ENCODE measurements at regions not wholly inside any gene's neighbourhood (a gene's known extent, or its start where the extent isn't known, plus 50 kb on each side); places are given as distances from the start of the nearest gene placed in this dataset.

DNA sequence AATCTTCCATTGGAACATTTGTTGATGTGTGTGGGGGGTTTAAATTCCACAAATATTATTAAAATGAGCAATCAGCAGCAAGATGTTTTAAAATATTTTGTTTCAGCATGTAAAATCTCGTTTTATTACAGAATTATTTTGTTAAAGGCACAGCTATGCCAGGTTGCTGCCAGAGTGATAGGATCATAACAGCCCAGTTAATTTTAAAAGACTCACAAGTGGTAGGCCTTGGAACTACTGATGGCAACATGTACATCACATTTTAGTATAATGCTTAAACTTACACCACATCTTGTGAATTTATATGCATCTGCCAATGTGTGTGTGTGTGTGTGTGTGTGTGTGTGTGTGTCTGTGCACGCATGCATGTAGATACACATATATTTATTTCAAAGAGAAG lies 97.8 kb upstream of the SPRY1 start:
- CTCF ChIA-PET: no interaction called here
- WGBS (ENCODE audit: insufficient coverage): 100% methylated on average over 1 of the region's 2 CpGs
- no peak overlapping the region for H3K27ac ChIP-seq (ENCODE audit: insufficient read depth in 1 of 2, low read depth in 1 of 2, low read length in 2 of 2, poor library complexity in 1 of 2, severe bottlenecking in 2 of 2)
- H3K4me3 ChIP-seq (ENCODE audit: control insufficient read depth in 1 of 7, extremely low read depth in 1 of 7, insufficient read depth in 4 of 7, low read depth in 2 of 7, low read length in 6 of 7): no peak overlapping the region
- POLR2A ChIA-PET: no interaction called here
- no peaks in the 10 kb centered on the region for H3K27me3 ChIP-seq (replicated peaks in 2 of 5; ENCODE audit: control insufficient read depth in 4 of 5, insufficient read depth in 5 of 5, low read length in 4 of 5)
- no peak for DNase-seq
- peaks cover 2 to 15% (median 5%) of the 10 kb centered on the region in 4 experiments for H3K4me1 ChIP-seq (ENCODE audit: control extremely low read depth in 1 of 4, control insufficient read depth in 4 of 4, insufficient read depth in 4 of 4, low read length in 3 of 4)
- H3K36me3 ChIP-seq (ENCODE audit: control insufficient read depth in 4 of 4, insufficient read depth in 4 of 4, low read length in 3 of 4): peaks cover 0 to 2% (median 0%) of the 10 kb centered on the region in 4 experiments
- H3K9me3 ChIP-seq (ENCODE audit: control extremely low read depth in 1 of 5, control insufficient read depth in 4 of 5, insufficient read depth in 2 of 5, low read depth in 1 of 5, low read length in 4 of 5): peaks cover 0 to 3% (median 0%) of the 10 kb centered on the region in 5 experiments

DNA sequence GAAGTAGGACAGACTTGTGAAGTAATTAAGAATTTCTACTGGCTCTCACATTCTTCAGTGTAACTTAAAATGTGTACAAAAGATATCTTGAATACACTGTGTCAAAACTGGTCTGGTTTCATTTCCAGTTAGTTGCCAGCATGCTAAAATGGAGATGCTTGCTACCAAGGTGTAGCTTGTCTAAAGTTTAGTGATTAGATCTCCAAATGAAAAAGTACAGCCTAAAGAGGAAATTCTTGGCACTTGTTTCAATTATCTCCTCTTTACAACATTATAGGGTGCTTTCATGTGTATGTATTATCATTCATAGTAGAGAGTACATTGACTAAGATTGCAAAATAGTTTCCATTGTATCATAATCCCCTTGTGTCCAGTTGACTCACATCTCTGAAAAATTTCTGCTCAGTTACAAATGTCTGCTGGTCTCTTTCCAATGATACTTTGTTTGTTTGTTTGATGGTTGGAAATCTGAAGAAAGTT lies 97.3 kb upstream of the SPRY1 start:
- POLR2A ChIA-PET: no interaction called here
- no peak overlapping the region for H3K27ac ChIP-seq (ENCODE audit: insufficient read depth in 1 of 2, low read depth in 1 of 2, low read length in 2 of 2, poor library complexity in 1 of 2, severe bottlenecking in 2 of 2)

DNA sequence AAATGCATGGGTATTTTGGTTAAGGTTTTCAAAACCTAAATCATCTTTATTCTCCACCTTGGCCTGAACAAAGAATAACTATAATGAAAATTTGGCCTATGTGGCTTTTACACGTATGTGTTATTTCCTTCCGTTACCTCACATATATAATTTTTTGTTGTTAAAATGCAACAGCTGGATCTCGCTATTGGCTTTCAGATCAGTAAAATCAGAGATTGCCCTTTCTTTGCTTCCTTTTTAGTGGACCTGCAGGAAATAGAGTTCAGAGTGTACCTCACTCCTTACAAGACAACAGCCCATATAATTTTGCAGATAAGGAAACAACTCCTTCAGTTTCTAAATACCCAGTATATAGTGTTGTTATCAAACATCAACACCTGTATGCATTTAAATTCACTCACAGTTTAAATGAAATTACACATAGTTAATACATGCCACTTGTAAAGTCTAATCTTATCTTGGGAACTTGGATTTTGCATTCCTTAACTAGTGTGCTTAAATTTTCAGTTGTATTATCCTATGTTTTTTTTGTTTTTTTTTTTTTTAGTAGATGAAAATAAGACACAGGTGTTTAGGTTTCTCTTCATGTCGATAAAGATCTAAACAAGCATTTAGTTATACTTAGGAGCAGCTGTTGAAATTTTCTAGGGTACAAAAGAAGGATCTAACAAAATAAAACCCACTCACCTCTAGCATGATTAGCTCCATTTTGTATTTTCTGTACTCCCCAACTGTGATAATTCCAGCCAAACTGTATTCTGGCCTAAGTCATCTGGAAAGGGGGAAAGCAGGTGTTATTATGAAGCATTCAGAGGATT lies 96.2 kb upstream of the SPRY1 start:
- WGBS (ENCODE audit: insufficient coverage): 67% methylated on average over 1 of the region's 4 CpGs
- H3K27me3 ChIP-seq (replicated peaks in 2 of 5; ENCODE audit: control insufficient read depth in 4 of 5, insufficient read depth in 5 of 5, low read length in 4 of 5): no peaks in the 10 kb centered on the region
- POLR2A ChIA-PET: no interaction called here
- no peak overlapping the region for H3K27ac ChIP-seq (ENCODE audit: insufficient read depth in 1 of 2, low read depth in 1 of 2, low read length in 2 of 2, poor library complexity in 1 of 2, severe bottlenecking in 2 of 2)
- CTCF ChIA-PET: no interaction called here
- peak in 2 of 3 donors; percentile 6 to 26 for DNase-seq
- no peaks in the 10 kb centered on the region for H3K36me3 ChIP-seq (ENCODE audit: control insufficient read depth in 4 of 4, insufficient read depth in 4 of 4, low read length in 3 of 4)
- H3K9me3 ChIP-seq (ENCODE audit: control extremely low read depth in 1 of 5, control insufficient read depth in 4 of 5, insufficient read depth in 2 of 5, low read depth in 1 of 5, low read length in 4 of 5): peaks cover 0 to 1% (median 0%) of the 10 kb centered on the region in 5 experiments
- H3K4me1 ChIP-seq (ENCODE audit: control extremely low read depth in 1 of 4, control insufficient read depth in 4 of 4, insufficient read depth in 4 of 4, low read length in 3 of 4): peaks cover 2 to 15% (median 5%) of the 10 kb centered on the region in 4 experiments
- no peak overlapping the region for H3K4me3 ChIP-seq (ENCODE audit: control insufficient read depth in 1 of 7, extremely low read depth in 1 of 7, insufficient read depth in 4 of 7, low read depth in 2 of 7, low read length in 6 of 7)

More for the DNA sequence above, 97.3 kb upstream of the SPRY1 start:
- no peak for DNase-seq
- no peak overlapping the region for H3K4me3 ChIP-seq (ENCODE audit: control insufficient read depth in 1 of 7, extremely low read depth in 1 of 7, insufficient read depth in 4 of 7, low read depth in 2 of 7, low read length in 6 of 7)
- no peaks in the 10 kb centered on the region for H3K27me3 ChIP-seq (replicated peaks in 2 of 5; ENCODE audit: control insufficient read depth in 4 of 5, insufficient read depth in 5 of 5, low read length in 4 of 5)
- H3K36me3 ChIP-seq (ENCODE audit: control insufficient read depth in 4 of 4, insufficient read depth in 4 of 4, low read length in 3 of 4): no peaks in the 10 kb centered on the region
- peaks cover 0 to 2% (median 0%) of the 10 kb centered on the region in 5 experiments for H3K9me3 ChIP-seq (ENCODE audit: control extremely low read depth in 1 of 5, control insufficient read depth in 4 of 5, insufficient read depth in 2 of 5, low read depth in 1 of 5, low read length in 4 of 5)
- peaks cover 2 to 15% (median 5%) of the 10 kb centered on the region in 4 experiments for H3K4me1 ChIP-seq (ENCODE audit: control extremely low read depth in 1 of 4, control insufficient read depth in 4 of 4, insufficient read depth in 4 of 4, low read length in 3 of 4)
- CTCF ChIA-PET: no interaction called here

DNA sequence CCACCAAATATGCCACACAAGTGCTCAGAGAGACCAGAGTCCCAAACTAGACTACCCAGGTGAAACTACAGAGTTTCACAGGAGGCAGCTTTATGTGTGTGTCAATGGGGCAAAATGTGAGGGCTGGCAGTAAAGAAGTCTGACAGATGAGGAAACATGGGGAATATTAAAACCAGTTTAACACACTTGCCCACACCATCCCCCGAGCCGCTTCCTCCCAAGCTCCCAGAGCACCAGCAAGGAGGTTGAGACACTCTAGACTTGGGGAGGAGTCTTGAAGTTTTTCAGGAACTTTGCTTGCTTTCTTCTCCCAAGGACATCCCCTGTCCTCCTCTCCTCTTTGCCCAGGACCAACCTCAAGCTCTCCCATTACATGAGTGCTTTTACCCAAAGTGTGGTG lies 94.7 kb upstream of the SPRY1 start:
- Histone ChIP-seq H3K9me3 (ENCODE audit: control extremely low read depth in 1 of 5, control insufficient read depth in 4 of 5, insufficient read depth in 2 of 5, low read depth in 1 of 5, low read length in 4 of 5) (no peaks in the 10 kb centered on the region), H3K4me3 (ENCODE audit: control insufficient read depth in 1 of 7, extremely low read depth in 1 of 7, insufficient read depth in 4 of 7, low read depth in 2 of 7, low read length in 6 of 7) (no peak overlapping the region), H3K36me3 (ENCODE audit: control insufficient read depth in 4 of 4, insufficient read depth in 4 of 4, low read length in 3 of 4) (no peaks in the 10 kb centered on the region), H3K4me1 (ENCODE audit: control extremely low read depth in 1 of 4, control insufficient read depth in 4 of 4, insufficient read depth in 4 of 4, low read length in 3 of 4) (peaks cover 2 to 15% (median 5%) of the 10 kb centered on the region in 4 experiments), H3K27me3 (replicated peaks in 2 of 5; ENCODE audit: control insufficient read depth in 4 of 5, insufficient read depth in 5 of 5, low read length in 4 of 5) (no peaks in the 10 kb centered on the region), H3K27ac (ENCODE audit: insufficient read depth in 1 of 2, low read depth in 1 of 2, low read length in 2 of 2, poor library complexity in 1 of 2, severe bottlenecking in 2 of 2) (no peak overlapping the region)
- CTCF ChIA-PET: no interaction called here
- POLR2A ChIA-PET: no interaction called here
- 100% methylated on average over 2 of the region's 2 CpGs for WGBS (ENCODE audit: insufficient coverage)
- DNase-seq: no peak

DNA sequence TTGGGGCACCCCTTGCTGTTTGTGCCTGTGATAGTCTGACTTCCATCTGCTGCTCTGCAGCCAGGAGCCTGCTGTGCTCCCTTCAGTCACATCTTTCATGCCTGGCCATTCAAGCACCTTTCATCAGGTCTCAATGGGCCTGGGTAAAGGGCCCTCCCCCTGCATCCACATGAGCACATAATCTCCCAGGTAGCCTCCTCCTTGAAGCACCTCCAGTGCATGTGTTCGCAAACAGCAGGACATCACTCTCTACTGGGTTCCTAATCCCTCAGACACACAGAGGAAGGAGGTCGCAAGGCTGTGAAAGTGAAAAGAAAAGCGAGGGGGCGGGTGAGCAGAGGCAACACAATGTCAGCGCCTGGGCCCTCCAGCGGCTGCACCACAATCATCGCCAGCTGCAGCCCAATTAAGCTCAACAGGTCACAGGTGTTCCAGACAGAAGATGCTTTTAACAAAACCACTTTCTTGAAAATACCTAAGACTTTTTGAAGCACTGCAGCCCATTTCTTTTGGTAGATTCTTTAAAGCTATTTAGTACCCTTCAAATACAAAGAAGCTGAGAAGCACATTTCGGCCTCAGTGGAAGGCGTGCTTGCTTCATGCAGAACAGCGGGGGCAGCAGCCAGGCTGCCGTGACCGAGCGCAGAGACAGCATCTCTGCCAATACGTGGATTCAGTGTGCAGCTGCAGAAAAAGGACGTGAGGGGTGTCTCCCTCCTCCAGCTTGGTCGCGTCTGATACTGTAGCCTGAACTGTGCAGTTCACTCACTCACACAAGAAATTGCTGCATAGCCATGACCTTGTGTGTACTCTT lies 92.2 kb upstream of the SPRY1 start:
- Histone ChIP-seq H3K27me3 (replicated peaks in 2 of 5; ENCODE audit: control insufficient read depth in 4 of 5, insufficient read depth in 5 of 5, low read length in 4 of 5) (no peaks in the 10 kb centered on the region), H3K4me3 (ENCODE audit: control insufficient read depth in 1 of 7, extremely low read depth in 1 of 7, insufficient read depth in 4 of 7, low read depth in 2 of 7, low read length in 6 of 7) (no peak overlapping the region), H3K36me3 (ENCODE audit: control insufficient read depth in 4 of 4, insufficient read depth in 4 of 4, low read length in 3 of 4) (peaks cover 0 to 7% (median 1%) of the 10 kb centered on the region in 4 experiments), H3K4me1 (ENCODE audit: control extremely low read depth in 1 of 4, control insufficient read depth in 4 of 4, insufficient read depth in 4 of 4, low read length in 3 of 4) (peaks cover 0 to 15% (median 5%) of the 10 kb centered on the region in 4 experiments), H3K9me3 (ENCODE audit: control extremely low read depth in 1 of 5, control insufficient read depth in 4 of 5, insufficient read depth in 2 of 5, low read depth in 1 of 5, low read length in 4 of 5) (no peaks in the 10 kb centered on the region), H3K27ac (ENCODE audit: insufficient read depth in 1 of 2, low read depth in 1 of 2, low read length in 2 of 2, poor library complexity in 1 of 2, severe bottlenecking in 2 of 2) (no peak overlapping the region)
- POLR2A ChIA-PET: no interaction called here
- WGBS (ENCODE audit: insufficient coverage): 92% methylated on average over 15 of the region's 17 CpGs
- CTCF ChIA-PET: no interaction called here
- no peak for DNase-seq

DNA sequence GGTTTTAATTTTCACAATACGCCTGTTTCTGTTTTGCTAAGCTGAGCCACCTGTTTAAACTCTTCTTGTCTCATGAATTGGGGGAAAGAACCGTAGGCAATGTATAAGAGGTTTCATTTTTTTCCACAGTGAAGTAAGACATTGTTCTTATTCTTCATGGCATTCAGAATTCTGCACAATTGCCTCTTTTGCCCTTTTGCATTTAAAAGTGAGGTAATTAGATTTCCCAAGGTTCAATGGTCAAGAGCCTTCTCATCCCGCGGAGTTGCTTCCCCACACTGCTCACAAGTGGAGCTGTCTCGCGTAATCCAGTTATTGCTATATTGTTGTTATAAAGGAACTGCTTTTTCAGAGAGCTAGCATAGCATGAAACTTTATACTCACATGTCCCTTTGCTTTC lies 90.9 kb upstream of the SPRY1 start:
- Histone ChIP-seq H3K9me3 (ENCODE audit: control extremely low read depth in 1 of 5, control insufficient read depth in 4 of 5, insufficient read depth in 2 of 5, low read depth in 1 of 5, low read length in 4 of 5) (no peaks in the 10 kb centered on the region), H3K36me3 (ENCODE audit: control insufficient read depth in 4 of 4, insufficient read depth in 4 of 4, low read length in 3 of 4) (peaks cover 0 to 7% (median 2%) of the 10 kb centered on the region in 4 experiments), H3K27me3 (replicated peaks in 2 of 5; ENCODE audit: control insufficient read depth in 4 of 5, insufficient read depth in 5 of 5, low read length in 4 of 5) (no peaks in the 10 kb centered on the region), H3K27ac (ENCODE audit: insufficient read depth in 1 of 2, low read depth in 1 of 2, low read length in 2 of 2, poor library complexity in 1 of 2, severe bottlenecking in 2 of 2) (no peak overlapping the region), H3K4me3 (ENCODE audit: control insufficient read depth in 1 of 7, extremely low read depth in 1 of 7, insufficient read depth in 4 of 7, low read depth in 2 of 7, low read length in 6 of 7) (no peak overlapping the region), H3K4me1 (ENCODE audit: control extremely low read depth in 1 of 4, control insufficient read depth in 4 of 4, insufficient read depth in 4 of 4, low read length in 3 of 4) (peaks cover 0 to 7% (median 0%) of the 10 kb centered on the region in 4 experiments)
- no peak for DNase-seq
- CTCF ChIA-PET: no interaction called here
- WGBS (ENCODE audit: insufficient coverage): 100% methylated on average over 1 of the region's 6 CpGs
- POLR2A ChIA-PET: no interaction called here

DNA sequence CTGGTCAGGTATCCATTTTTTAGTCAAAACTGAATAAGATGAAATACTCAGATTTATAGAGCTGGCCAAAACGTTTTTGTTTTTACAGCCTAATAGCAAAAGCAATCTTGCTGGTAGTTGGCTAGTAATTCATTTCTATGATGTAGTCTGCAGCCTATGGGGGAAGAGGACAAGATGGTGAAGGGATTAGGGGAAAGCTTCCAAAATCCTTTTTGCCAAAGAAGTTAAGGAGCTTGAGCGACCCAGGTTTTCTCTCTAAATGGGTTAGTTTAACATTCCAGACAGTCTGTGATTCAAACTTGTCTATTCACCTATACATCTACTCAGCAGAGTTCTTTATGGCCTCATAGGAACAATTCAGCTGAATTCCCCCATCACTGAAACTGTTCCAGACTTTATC lies 89.8 kb upstream of the SPRY1 start:
- H3K27me3 ChIP-seq (replicated peaks in 2 of 5; ENCODE audit: control insufficient read depth in 4 of 5, insufficient read depth in 5 of 5, low read length in 4 of 5): no peaks in the 10 kb centered on the region
- peaks cover 0 to 7% (median 2%) of the 10 kb centered on the region in 4 experiments for H3K36me3 ChIP-seq (ENCODE audit: control insufficient read depth in 4 of 4, insufficient read depth in 4 of 4, low read length in 3 of 4)
- ChIA-PET CTCF (interaction anchor here (1.0 to 1.3 kb wide), 3 partner anchors 42 to 354 kb away, joined by 3 to 4 read pairs (median 3); no protein-coding TSS in a partner anchor), POLR2A (no interaction called here)
- H3K4me1 ChIP-seq (ENCODE audit: control extremely low read depth in 1 of 4, control insufficient read depth in 4 of 4, insufficient read depth in 4 of 4, low read length in 3 of 4): peaks cover 0 to 5% (median 0%) of the 10 kb centered on the region in 4 experiments
- H3K4me3 ChIP-seq (ENCODE audit: control insufficient read depth in 1 of 7, extremely low read depth in 1 of 7, insufficient read depth in 4 of 7, low read depth in 2 of 7, low read length in 6 of 7): no peak overlapping the region
- DNase-seq: no peak
- H3K9me3 ChIP-seq (ENCODE audit: control extremely low read depth in 1 of 5, control insufficient read depth in 4 of 5, insufficient read depth in 2 of 5, low read depth in 1 of 5, low read length in 4 of 5): no peaks in the 10 kb centered on the region
- no peak overlapping the region for H3K27ac ChIP-seq (ENCODE audit: insufficient read depth in 1 of 2, low read depth in 1 of 2, low read length in 2 of 2, poor library complexity in 1 of 2, severe bottlenecking in 2 of 2)
- 95% methylated on average over 2 of the region's 2 CpGs for WGBS (ENCODE audit: insufficient coverage)

All from common myeloid progenitor, CD34-positive (primary cell).